HepG2 (cell line): ENCODE measurements at regions not wholly inside any gene's neighbourhood (a gene's known extent, or its start where the extent isn't known, plus 50 kb on each side); places are given as distances from the start of the nearest gene placed in this dataset.

Source experiments
- CBX5 ChIP-seq: sonication (generic); formaldehyde crosslinking; IDR thresholded peaks from 2 replicates; pipeline ENCODE4 v1.4.0; 2020; ENCODE audit warnings: missing genetic modification reagents, borderline replicate concordance
- GZF1 ChIP-seq: sonication (generic); formaldehyde crosslinking; IDR thresholded peaks from 2 replicates; pipeline ENCODE4 v1.5.1; 2020; ENCODE audit warnings: mild to moderate bottlenecking, missing genetic modification reagents
- HES4 ChIP-seq: sonication (generic); formaldehyde crosslinking; IDR thresholded peaks from 2 replicates; pipeline ENCODE4 v1.9.0; 2021; ENCODE audit warnings: mild to moderate bottlenecking, missing genetic modification reagents, borderline replicate concordance
- ZKSCAN5 ChIP-seq: sonication (generic); formaldehyde crosslinking; IDR thresholded peaks from 2 replicates; pipeline ENCODE4 v1.5.1; 2020; ENCODE audit warnings: mild to moderate bottlenecking, missing genetic modification reagents
- ZNF232 ChIP-seq: sonication (generic); formaldehyde crosslinking; IDR thresholded peaks from 2 replicates; pipeline ENCODE4 v1.4.0; 2020; ENCODE audit warnings: missing genetic modification reagents, borderline replicate concordance
- ZNF343 ChIP-seq: sonication (generic); formaldehyde crosslinking; IDR thresholded peaks from 2 replicates; pipeline ENCODE4 v1.4.0; 2020; ENCODE audit warnings: mild to moderate bottlenecking, missing genetic modification reagents
- TF ChIP-seq, protein P1 (sequence below): sonication (generic); formaldehyde crosslinking; IDR thresholded peaks from one replicate; pipeline ENCODE4 v1.5.1; 2020; ENCODE audit warnings: mild to moderate bottlenecking, missing genetic modification reagents; ENCODE audit errors: not compliant biosample characterization
- TF ChIP-seq, protein P2 (sequence below): sonication (generic); formaldehyde crosslinking; IDR thresholded peaks from 2 replicates; pipeline ENCODE4 v1.4.0; 2020; ENCODE audit warnings: missing genetic modification reagents
- TF ChIP-seq, protein P3 (sequence below): sonication (generic); formaldehyde crosslinking; IDR thresholded peaks from 2 replicates; pipeline ENCODE4 v1.4.0; 2020; ENCODE audit warnings: mild to moderate bottlenecking, missing genetic modification reagents

DNA sequence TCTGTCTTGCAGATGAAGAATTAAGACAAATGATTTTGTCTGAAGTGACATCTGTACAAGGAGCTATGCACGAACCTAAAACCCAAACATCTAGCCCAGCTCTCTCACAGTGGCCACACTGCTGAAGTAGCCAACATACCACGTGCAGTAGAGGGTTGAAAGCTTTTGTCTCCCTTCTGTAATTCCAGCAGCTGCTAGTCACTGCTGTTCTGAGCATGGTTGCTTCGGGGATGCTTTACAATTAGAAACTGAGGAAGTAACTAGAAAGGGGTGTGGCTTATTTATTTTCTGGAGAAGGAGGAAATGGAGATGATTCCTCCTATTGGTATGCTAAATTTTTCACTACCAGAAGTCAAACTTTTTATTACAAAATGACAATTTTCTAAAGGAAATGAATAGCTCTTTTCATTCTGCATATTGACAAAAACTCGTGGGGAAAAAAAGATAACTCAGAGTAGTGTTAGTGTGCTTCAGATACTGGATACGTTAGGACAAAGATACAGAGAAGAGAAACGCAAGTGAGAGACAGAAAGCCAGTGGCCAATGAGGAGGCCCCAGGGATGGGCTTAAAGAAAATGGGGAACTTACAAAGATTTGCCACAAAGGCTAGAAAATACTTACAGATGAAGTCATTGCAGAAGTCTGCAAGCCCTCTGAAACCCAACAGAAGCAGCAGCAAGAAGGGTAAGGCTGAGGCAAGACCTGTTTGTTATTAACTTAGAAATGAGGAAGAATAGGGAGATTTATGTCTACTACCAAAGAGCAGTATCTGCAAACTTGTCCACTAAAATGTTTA is 192.7 kb upstream of the MIR17HG start (continued):
- TF ChIP-seq ZNF343 (CRISPR knock-in tag) (no peak), ZNF232 (CRISPR knock-in tag) (no peak), ZKSCAN5 (CRISPR knock-in tag) (no peak), HES4 (CRISPR knock-in tag) (no peak), CBX5 (CRISPR knock-in tag) (no peak), GZF1 (CRISPR knock-in tag) (no peak)
- TF ChIP-seq, protein P1, sequence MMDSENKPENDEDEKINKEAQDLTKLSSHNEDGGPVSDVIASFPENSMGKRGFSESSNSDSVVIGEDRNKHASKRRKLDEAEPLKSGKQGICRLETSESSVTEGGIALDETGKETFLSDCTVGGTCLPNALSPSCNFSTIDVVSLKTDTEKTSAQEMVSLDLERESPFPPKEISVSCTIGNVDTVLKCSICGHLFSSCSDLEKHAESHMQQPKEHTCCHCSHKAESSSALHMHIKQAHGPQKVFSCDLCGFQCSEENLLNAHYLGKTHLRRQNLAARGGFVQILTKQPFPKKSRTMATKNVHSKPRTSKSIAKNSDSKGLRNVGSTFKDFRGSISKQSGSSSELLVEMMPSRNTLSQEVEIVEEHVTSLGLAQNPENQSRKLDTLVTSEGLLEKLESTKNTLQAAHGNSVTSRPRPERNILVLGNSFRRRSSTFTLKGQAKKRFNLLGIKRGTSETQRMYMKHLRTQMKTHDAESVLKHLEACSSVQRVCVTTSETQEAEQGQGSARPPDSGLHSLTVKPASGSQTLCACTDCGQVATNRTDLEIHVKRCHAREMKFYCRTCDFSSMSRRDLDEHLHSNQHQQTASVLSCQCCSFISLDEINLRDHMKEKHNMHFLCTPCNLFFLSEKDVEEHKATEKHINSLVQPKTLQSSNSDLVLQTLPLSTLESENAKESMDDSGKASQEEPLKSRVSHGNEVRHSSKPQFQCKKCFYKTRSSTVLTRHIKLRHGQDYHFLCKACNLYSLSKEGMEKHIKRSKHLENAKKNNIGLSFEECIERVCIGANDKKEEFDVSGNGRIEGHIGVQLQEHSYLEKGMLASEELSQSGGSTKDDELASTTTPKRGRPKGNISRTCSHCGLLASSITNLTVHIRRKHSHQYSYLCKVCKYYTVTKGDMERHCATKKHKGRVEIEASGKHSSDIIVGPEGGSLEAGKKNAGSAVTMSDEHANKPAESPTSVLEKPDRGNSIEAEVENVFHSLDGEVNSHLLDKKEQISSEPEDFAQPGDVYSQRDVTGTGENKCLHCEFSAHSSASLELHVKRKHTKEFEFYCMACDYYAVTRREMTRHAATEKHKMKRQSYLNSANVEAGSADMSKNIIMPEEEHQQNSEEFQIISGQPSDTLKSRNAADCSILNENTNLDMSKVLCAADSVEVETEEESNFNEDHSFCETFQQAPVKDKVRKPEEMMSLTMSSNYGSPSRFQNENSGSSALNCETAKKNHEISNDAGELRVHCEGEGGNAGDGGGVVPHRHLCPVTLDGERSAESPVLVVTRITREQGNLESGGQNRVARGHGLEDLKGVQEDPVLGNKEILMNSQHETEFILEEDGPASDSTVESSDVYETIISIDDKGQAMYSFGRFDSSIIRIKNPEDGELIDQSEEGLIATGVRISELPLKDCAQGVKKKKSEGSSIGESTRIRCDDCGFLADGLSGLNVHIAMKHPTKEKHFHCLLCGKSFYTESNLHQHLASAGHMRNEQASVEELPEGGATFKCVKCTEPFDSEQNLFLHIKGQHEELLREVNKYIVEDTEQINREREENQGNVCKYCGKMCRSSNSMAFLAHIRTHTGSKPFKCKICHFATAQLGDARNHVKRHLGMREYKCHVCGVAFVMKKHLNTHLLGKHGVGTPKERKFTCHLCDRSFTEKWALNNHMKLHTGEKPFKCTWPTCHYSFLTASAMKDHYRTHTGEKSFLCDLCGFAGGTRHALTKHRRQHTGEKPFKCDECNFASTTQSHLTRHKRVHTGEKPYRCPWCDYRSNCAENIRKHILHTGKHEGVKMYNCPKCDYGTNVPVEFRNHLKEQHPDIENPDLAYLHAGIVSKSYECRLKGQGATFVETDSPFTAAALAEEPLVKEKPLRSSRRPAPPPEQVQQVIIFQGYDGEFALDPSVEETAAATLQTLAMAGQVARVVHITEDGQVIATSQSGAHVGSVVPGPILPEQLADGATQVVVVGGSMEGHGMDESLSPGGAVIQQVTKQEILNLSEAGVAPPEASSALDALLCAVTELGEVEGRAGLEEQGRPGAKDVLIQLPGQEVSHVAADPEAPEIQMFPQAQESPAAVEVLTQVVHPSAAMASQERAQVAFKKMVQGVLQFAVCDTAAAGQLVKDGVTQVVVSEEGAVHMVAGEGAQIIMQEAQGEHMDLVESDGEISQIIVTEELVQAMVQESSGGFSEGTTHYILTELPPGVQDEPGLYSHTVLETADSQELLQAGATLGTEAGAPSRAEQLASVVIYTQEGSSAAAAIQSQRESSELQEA (CRISPR knock-in tag), result no peak
- TF ChIP-seq, protein P2, sequence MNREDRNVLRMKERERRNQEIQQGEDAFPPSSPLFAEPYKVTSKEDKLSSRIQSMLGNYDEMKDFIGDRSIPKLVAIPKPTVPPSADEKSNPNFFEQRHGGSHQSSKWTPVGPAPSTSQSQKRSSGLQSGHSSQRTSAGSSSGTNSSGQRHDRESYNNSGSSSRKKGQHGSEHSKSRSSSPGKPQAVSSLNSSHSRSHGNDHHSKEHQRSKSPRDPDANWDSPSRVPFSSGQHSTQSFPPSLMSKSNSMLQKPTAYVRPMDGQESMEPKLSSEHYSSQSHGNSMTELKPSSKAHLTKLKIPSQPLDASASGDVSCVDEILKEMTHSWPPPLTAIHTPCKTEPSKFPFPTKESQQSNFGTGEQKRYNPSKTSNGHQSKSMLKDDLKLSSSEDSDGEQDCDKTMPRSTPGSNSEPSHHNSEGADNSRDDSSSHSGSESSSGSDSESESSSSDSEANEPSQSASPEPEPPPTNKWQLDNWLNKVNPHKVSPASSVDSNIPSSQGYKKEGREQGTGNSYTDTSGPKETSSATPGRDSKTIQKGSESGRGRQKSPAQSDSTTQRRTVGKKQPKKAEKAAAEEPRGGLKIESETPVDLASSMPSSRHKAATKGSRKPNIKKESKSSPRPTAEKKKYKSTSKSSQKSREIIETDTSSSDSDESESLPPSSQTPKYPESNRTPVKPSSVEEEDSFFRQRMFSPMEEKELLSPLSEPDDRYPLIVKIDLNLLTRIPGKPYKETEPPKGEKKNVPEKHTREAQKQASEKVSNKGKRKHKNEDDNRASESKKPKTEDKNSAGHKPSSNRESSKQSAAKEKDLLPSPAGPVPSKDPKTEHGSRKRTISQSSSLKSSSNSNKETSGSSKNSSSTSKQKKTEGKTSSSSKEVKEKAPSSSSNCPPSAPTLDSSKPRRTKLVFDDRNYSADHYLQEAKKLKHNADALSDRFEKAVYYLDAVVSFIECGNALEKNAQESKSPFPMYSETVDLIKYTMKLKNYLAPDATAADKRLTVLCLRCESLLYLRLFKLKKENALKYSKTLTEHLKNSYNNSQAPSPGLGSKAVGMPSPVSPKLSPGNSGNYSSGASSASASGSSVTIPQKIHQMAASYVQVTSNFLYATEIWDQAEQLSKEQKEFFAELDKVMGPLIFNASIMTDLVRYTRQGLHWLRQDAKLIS (CRISPR knock-in tag), result no peak
- TF ChIP-seq, protein P3, sequence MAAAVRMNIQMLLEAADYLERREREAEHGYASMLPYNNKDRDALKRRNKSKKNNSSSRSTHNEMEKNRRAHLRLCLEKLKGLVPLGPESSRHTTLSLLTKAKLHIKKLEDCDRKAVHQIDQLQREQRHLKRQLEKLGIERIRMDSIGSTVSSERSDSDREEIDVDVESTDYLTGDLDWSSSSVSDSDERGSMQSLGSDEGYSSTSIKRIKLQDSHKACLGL (CRISPR knock-in tag), result no peak
